ENCODE measurements at regions not wholly inside any gene's neighbourhood (a gene's known extent, or its start where the extent isn't known, plus 50 kb on each side); places are given as distances from the start of the nearest gene placed in this dataset.
"Not testable (repeated sequence)": the region's sequence is repeated elsewhere in the genome, so short reads cannot be mapped to it uniquely, and the experiment has no call there.

- Histone ChIP-seq H3K4me1 (peaks cover 0 to 19% (median 8%) of the 10 kb centered on the region in 6 donors), H3K4me3 (no peak overlapping the region), H3K9me3 (peaks cover 0 to 3% (median 0%) of the 10 kb centered on the region in 8 donors), H3K36me3 (no peaks in the 10 kb centered on the region), H3K27me3 (replicated peaks in 1 of 7) (peaks cover 0 to 37% (median 0%) of the 10 kb centered on the region in 7 donors), H3K27ac (no peak overlapping the region)
- DNase-seq: no peak
- no peak for TF ChIP-seq POLR2A (IDR thresholded peaks at IDR 0.05)
- TF ChIP-seq POLR2AphosphoS5 (IDR thresholded peaks at IDR 0.05): no peak
- no peak for TF ChIP-seq CTCF (IDR thresholded peaks at IDR 0.05 in 8 of 11, conservative IDR thresholded peaks at IDR 0.05 in 3 of 11)
- intact Hi-C loops (cut with DNase I; ENCODE audit: low total_unique reads): no loop called here
- 66 to 70% (median 69%) methylated on average over 10 to 11 of the region's 11 CpGs for WGBS, 5 donors
Measured at GRCh38 chr1:38584448-38585355, 274.9 kb downstream of the RRAGC start.

- H3K9me3 ChIP-seq; intact Hi-C loops (cut with DNase I; ENCODE audit: low total_unique reads); H3K36me3 ChIP-seq; H3K27ac ChIP-seq; DNase-seq; H3K4me3 ChIP-seq: not testable (repeated sequence)
- Histone ChIP-seq H3K4me1 (peaks cover 4 to 26% (median 15%) of the 10 kb centered on the region in 6 donors), H3K27me3 (replicated peaks in 1 of 7) (peaks cover 0 to 51% (median 12%) of the 10 kb centered on the region in 7 donors)
- 83 to 97% (median 95%) methylated on average over 2 of the region's 2 CpGs for WGBS, 5 donors
Measured at GRCh38 chr1:38583287-38583686, 276.3 kb downstream of the RRAGC start.

GRCh38 chr1:38581396-38581795 is 278.2 kb downstream of the RRAGC start:
- H3K36me3 ChIP-seq: no peaks in the 10 kb centered on the region
- intact Hi-C loops (cut with DNase I; ENCODE audit: low total_unique reads): no loop called here
- 47 to 84% (median 66%) methylated on average over 2 of the region's 2 CpGs for WGBS, 5 donors
- no peak overlapping the region for H3K27ac ChIP-seq
- H3K9me3 ChIP-seq: peaks cover 0 to 3% (median 0%) of the 10 kb centered on the region in 8 donors
- H3K4me3 ChIP-seq: no peak overlapping the region
- no peak for DNase-seq
- peaks cover 6 to 21% (median 13%) of the 10 kb centered on the region in 6 donors for H3K4me1 ChIP-seq
- peaks cover 0 to 56% (median 24%) of the 10 kb centered on the region in 7 donors for H3K27me3 ChIP-seq (replicated peaks in 1 of 7)
- TF ChIP-seq POLR2AphosphoS5 (IDR thresholded peaks at IDR 0.05): no peak
- TF ChIP-seq POLR2A (IDR thresholded peaks at IDR 0.05): no peak
- no peak for TF ChIP-seq CTCF (IDR thresholded peaks at IDR 0.05 in 8 of 11, conservative IDR thresholded peaks at IDR 0.05 in 3 of 11)

GRCh38 chr1:38580594-38580993 is 279.0 kb downstream of the RRAGC start:
- Histone ChIP-seq H3K27me3 (replicated peaks in 1 of 7) (peaks cover 0 to 56% (median 24%) of the 10 kb centered on the region in 7 donors), H3K4me3 (no peak overlapping the region), H3K4me1 (peaks cover 6 to 21% (median 13%) of the 10 kb centered on the region in 6 donors), H3K36me3 (no peaks in the 10 kb centered on the region), H3K27ac (no peak overlapping the region), H3K9me3 (peaks cover 0 to 3% (median 0%) of the 10 kb centered on the region in 8 donors)
- TF ChIP-seq POLR2AphosphoS5 (IDR thresholded peaks at IDR 0.05): no peak
- no peak for TF ChIP-seq CTCF (IDR thresholded peaks at IDR 0.05 in 8 of 11, conservative IDR thresholded peaks at IDR 0.05 in 3 of 11)
- no peak for TF ChIP-seq POLR2A (IDR thresholded peaks at IDR 0.05)
- intact Hi-C loops (cut with DNase I; ENCODE audit: low total_unique reads): no loop called here
- no peak for DNase-seq
- 77 to 86% (median 84%) methylated on average over 2 of the region's 2 CpGs for WGBS, 5 donors

Data from spleen (tissue), 11 donors.